NCI-H2107 treated with DMSO at 0.1 percent for 48 hours (cell line): ENCODE measurements at regions not wholly inside any gene's neighbourhood (a gene's known extent, or its start where the extent isn't known, plus 50 kb on each side); places are given as distances from the start of the nearest gene placed in this dataset.
"Not testable (repeated sequence)": the region's sequence is repeated elsewhere in the genome, so short reads cannot be mapped to it uniquely, and the experiment has no call there.

Experiments used
- DNase-seq: peaks from one replicate; lab custom pipeline; 2025; ENCODE audit not compliant: unreplicated experiment; lab: John Stamatoyannopoulos, UW

DNA sequence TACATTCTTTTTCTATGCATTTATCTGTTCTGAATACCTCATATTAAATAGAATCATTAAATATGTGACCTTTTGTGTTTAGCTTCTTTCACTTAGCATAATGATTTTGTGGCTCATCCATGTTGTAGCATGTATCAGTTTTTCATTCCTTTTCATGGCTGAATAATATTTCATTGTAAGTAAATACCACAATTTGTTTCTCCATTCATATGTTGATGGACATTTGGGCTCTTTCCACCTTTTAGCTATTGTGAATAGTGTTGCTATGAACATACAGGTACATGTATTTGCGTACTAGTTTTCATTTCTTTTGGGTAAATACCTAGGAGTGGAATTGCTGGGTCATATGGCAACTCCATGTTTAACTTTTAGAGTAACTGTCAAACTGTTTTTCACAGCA is 85.1 kb downstream of the GNL3L start:
- DNase-seq = no peak

DNA sequence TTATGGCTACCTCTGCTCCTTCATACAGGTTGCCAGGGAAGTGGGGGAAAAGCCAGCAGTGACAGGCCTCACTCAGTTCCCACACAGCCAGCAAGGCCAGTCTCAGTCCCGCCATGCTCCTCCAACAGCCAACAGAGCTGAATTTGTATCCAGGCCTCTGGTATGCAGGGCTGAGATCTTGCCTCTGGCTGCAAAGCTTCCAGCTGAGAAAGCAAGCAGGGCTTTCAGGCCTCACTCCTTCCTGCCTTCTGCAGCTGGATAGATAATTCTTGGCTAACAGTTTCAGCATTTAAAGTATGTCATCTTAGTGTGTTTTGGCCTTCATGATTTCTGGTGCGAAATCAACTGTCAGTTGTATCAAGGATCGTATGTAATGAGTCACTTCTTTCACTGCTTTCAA is 103.6 kb downstream of the GNL3L start:
- no peak for DNase-seq

DNA sequence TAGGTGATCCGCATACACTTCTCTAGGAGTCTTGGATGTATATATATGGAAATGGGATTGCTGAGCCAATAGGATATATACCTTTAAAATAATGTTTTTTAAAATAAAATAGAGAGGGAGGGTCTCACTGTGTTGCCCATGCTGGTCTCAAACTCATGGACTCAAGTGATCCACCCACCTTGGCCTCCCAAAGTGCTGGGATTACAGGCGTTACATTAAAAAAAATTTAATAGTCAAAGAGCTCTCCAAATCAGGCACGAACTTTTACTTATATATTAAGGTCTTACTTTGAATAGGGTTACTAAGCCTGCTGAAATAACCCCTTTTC is 109.0 kb downstream of the GNL3L start:
- no peak for DNase-seq

DNA sequence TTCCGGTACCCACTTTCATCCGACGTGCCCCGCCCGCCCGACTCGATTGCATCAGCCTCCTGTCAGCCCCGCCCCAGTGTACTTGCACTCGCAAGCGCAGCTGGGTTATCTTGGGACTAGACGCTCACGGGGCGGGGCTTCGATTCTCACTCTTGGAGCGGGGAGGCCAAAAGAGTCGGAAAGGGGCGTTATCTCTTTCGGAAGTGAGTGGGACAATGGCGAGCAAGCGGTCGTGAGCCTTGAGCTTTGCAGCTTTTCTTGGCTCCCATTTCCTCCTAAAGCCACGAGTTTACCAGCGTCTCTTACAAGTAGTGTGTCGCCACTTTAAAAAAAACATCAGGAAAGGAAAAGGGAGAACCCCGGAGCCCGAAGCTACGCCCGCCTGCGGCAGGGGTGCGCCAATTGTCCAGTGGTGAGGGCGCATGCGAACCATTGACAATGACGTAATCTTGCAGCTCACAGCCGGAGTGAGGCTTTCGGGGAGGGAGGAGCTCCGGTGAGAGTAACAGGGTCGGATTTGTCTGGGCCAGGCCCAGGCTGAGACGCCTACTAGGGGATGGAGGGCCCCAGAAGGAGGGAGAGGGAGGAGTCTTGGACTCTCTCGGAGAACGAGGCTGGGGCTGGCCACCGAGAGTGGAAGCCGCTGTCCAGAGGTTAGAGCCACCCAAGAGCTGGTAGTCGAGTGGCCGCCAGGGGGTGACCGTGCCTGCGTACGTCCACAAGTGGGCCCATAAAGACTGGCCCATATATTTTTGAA is 109.5 kb downstream of the GNL3L start:
- peak; percentile 91 for DNase-seq

DNA sequence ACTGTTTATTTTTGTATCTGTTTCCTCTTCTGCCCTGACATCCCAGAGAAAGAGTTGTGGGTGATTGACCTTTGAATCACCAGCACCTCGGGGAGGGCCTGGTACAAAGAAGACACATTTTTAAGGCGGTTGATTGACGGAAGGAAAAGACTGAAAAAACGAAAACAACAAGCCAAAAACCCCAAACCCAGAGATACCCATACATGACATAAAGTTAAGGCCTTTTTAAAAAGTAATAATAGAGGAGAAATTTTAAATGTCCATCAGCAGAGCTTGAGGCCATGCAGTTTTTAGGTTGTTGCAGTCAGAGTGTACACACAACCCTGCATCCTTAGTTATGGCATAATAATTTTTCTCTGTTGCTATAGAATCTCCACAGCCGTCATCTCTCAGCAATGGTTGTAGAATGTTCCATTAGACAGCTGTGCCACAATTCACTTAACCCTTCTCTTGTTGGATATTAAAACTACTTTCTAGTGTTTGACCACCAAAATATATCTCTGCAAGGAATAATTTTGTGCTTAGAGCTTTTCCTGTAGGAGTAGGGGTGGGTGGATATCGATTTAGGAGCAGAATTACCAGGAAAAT is 110.2 kb downstream of the GNL3L start:
- DNase-seq = no peak

DNA sequence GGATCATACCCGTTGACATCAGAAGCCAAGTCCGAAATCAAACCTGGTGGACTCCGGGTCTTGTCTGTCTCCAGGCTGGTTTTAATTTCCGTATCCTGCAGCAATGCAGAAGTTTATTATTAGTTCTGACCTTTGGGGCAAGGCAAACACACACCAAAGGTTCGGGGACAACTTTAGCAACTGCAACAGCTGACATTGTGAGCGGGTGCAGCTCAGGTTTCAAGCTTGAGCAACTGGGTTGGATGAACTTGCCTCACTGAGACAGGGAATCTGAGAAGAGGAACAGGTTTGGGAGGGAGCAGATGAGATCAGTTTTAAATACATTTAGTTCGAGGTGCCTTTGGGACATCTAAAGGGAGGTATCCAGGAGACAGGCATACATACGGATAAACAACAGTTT is 110.7 kb downstream of the GNL3L start:
- peak; percentile 31 for DNase-seq

DNA sequence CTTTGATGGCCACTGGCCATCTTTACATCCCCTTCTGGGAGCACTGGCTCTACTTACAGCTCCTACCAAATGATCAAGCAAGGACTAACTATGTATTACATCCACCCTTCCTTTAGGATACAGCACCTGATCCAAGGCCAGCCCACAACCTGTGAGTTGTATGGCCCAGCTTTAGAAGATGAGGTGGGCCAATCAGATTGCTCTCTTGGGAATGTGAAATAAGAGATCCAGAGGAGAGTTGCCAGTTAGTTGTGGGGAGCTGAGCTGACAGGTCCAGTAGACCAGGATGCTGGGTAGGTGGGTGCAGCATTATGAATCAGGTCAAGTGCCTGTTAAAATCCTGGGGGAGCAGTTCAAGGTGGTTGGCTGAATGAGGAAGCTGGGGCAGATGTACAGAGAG is 111.5 kb downstream of the GNL3L start:
- peak; percentile 32 for DNase-seq

DNA sequence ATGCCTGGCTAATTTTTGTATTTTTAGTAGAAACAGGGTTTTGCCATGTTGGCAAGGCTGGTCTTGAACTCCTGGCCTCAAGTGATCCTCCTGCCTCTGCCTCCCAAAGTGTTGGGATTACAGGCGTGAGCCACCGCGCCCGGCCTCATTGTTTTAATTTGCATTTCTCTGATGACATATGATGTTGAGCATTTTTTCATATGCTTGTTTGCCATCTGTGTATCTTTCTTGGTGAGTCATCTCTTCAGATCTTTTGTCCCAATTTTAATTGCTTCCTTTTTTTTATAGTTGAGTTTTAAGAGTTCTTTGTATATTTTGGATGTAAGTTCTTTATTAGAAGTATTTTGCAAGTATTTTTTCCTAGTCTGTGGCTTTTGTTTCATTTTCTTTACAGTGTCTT is 117.6 kb downstream of the GNL3L start:
- not testable (repeated sequence) for DNase-seq

DNA sequence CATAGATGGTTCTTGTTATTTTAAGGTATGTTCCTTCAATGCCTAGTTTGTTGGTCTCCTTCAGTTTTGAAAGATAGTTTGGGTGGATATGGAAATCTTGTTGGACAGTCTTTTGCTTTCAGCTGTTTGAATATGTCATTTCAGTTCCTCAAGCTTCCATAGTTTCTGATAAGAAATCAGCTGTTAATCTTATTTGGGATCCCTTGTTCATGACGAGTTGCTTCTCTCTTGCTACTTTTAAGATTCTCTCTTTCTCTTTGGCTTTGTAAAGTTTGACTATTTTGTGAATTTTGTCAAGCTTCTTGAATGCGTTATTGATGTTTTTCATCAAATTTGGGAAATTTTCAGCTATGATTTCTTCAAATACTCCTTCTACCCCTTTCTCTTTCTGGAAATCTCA is 129.5 kb downstream of the GNL3L start:
- no peak for DNase-seq

DNA sequence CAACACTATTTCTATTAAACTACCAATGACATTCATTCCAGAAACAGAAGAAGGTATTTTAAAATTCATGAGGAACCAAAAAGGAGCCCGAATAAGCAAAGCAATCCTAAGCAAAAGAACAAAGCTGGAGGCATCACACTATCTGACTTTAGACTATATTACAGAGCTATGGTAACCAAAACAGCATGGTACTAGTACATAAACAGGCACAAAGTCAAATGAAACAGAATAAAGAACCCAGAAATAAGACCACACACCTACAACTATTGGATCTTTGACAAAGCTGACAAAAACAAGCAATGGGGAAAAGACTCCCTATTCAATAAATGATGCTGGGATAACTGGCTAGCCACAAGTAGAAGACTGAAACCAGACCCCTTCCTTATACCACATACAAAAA is 122.3 kb downstream of the ITIH6 start:
- no peak for DNase-seq

DNA sequence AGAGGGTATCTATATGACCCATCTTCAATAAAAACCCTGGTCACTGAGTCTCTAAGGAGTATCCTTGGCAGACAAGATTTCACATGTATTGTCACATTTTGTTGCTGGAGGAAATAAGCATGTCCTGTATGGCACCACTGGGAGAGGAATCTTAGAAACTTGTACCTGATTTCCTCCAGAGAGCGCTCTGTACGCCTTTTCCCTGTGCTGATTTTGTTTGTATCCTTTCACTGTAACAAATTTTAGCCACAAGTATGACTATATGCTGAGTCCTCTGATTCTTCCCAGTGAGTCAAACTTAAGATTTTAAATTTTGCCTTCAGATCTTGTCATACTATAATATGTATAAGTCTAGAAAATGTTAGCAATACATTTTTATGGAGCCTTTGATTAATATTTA is 102.8 kb downstream of the ITIH6 start:
- no peak for DNase-seq

DNA sequence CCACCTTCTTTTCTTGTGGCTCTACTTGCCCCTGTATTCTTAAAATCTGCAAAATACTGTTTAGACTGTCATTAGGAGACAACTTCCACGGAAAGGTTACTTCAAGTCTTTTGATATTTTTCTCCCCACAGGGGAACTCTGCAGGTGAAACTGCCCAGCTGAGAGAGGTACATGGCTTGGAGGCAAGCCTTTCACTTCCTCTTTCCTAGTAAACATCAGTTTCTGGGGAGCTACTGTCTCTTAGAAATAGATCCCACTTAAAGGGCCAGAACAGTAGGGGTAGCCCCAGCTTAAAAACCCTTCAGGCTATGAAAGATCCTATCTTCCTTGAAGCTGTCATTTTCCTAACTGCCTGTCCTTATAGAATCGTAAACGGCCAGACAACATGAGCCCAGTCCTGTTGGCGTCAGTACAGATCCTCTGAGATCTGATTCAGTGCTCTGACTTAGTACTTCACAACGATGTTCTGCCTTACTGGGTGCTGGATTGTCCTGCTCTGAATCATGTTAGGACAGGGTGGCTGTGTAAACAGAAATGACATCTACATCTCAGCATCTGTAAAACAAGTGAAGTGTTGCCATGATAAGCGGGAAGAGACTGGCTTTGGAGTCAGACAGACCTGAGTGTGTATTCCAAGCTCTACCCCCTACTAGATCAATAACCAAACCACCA is 102.1 kb downstream of the ITIH6 start:
- no peak for DNase-seq
